Fibroblast of pulmonary artery (primary cell): ENCODE measurements at regions not wholly inside any gene's neighbourhood (a gene's known extent, or its start where the extent isn't known, plus 50 kb on each side); places are given as distances from the start of the nearest gene placed in this dataset.

Experiments
- DNase-seq: peaks from one replicate; pipeline ENCODE4 v3.0.0-alpha.2; 2010; ENCODE audit warnings: low read depth
- H3K4me3 ChIP-seq: replicated peaks from 2 replicates; pipeline ENCODE4 v1.5.1; 2011; ENCODE audit warnings: low read depth, mild to moderate bottlenecking, control low read depth, low read length, moderate library complexity
- TF ChIP-seq, protein P1 (sequence below): IDR thresholded peaks from 2 replicates; pipeline ENCODE4 v1.5.1; 2011; ENCODE audit warnings: mild to moderate bottlenecking, control low read depth, low read length, inconsistent platforms; ENCODE audit errors: missing control alignments

DNA sequence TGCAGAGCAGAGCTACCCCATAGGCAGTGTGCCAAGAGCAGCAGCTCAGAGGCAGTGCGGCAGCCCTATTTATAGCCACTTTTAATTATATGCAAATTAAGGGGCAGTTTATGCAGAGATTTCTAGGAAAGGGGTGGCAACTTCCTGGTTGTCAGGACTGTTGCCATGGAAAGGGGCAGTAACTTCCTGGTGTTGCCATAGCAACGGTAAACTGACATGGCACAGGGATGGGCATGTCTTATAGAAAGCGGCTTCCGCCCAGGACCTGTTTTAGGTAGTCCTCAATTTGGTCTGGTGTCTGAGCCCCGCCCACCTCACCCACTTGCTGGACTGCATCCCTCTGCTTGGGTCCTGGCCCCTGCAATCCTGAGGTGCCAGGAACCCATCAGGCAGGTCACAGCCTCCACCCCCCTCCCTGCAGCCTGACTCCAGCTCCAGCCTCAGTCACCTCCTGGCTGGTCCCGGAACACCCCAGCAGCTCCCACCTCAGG is 115.8 kb downstream of the TMEM130 start:
- no peak for DNase-seq
- TF ChIP-seq, protein P1, sequence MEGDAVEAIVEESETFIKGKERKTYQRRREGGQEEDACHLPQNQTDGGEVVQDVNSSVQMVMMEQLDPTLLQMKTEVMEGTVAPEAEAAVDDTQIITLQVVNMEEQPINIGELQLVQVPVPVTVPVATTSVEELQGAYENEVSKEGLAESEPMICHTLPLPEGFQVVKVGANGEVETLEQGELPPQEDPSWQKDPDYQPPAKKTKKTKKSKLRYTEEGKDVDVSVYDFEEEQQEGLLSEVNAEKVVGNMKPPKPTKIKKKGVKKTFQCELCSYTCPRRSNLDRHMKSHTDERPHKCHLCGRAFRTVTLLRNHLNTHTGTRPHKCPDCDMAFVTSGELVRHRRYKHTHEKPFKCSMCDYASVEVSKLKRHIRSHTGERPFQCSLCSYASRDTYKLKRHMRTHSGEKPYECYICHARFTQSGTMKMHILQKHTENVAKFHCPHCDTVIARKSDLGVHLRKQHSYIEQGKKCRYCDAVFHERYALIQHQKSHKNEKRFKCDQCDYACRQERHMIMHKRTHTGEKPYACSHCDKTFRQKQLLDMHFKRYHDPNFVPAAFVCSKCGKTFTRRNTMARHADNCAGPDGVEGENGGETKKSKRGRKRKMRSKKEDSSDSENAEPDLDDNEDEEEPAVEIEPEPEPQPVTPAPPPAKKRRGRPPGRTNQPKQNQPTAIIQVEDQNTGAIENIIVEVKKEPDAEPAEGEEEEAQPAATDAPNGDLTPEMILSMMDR: no peak
- H3K4me3 ChIP-seq: no peak overlapping the region

DNA sequence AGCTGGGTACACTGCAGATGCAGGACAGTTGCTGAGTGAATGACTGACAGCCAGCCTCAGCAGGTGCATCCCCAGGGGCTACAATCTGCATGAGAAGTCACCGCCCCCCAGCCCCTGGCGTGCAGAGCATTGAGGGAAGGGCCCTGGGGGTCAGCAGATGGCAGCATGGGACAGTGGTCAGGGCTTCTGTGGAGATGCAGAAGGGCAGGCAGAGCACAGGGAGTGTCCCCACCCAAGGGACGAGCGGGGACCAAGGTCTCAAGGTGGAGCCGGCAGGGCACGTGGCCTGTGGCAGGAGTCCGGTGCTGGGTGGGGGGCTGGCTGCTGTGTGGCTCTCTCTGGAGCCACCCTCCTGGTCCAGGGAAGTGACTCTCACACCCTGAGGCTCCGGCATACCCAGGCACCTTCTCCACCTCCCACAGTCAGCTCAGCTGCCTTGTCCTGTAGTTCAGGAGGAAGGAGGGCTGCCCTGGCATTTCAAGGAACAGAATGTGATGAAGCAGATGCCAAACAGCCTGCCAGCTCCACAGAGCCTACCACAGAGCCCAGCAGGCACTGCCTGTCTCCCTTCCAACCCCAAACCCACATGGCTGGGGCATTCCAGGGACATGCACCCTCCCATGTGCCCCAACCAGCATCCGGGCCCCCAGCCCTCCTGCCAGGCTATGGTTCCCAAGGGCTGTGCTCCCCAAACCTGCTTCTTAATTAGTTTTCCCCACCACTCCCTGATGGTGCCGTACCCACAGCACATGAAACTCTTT is 114.5 kb downstream of the TMEM130 start:
- TF ChIP-seq, protein P1: no peak
- H3K4me3 ChIP-seq: no peak overlapping the region
- DNase-seq: no peak

- H3K4me3 ChIP-seq: no peak overlapping the region
- DNase-seq: no peak
- TF ChIP-seq, protein P1: no peak
Observed at GRCh38 chr7:98758157-98758556, 111.7 kb downstream of the TMEM130 start.

DNA sequence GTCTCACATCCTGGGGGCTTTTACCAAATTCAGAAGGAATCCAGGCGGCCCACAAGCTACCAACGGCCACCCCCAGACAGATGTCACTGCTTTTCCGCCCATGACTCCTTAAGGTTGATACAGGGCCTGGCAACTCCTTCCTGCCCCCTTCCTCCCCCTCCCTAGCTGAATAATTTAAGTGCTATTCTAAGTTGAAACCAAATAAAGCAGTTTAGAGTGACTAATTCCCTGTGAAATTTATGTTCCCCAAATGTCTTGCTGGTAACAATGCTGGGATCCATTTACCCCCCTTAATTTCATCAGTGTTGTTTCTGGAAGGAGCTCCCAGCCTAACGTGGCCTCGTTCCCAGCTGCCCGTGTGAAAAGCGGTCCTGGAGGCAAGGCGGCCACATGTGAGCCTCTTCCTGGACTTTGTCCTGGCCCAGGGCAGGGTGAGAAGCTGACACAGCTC is 109.6 kb downstream of the TMEM130 start:
- TF ChIP-seq, protein P1: no peak
- H3K4me3 ChIP-seq: no peak overlapping the region
- DNase-seq: no peak

- H3K4me3 ChIP-seq: no peak overlapping the region
- TF ChIP-seq, protein P1: no peak
- no peak for DNase-seq
Observed at GRCh38 chr7:98761225-98761624, 108.6 kb downstream of the TMEM130 start.

DNA sequence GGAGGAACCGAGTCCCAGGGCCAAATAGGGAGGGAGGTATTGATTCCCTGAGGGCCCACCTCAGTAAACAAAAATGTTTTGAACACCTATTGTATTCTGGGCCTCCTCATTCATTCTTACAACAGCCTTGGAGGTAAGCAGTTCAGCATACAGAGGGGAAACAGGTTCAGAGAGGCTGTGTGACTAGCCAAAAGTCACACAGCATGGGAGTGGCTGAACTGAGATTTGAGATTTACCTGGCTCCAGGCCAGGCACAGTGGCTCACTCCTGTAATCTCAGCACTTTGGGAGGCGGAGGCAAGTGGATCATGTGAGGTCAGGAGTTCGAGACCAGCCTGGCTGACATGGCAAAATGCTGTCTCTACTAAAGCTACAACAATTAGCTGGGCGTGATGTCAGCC is 107.2 kb downstream of the TMEM130 start:
- TF ChIP-seq, protein P1: no peak
- no peak for DNase-seq
- no peak overlapping the region for H3K4me3 ChIP-seq

DNA sequence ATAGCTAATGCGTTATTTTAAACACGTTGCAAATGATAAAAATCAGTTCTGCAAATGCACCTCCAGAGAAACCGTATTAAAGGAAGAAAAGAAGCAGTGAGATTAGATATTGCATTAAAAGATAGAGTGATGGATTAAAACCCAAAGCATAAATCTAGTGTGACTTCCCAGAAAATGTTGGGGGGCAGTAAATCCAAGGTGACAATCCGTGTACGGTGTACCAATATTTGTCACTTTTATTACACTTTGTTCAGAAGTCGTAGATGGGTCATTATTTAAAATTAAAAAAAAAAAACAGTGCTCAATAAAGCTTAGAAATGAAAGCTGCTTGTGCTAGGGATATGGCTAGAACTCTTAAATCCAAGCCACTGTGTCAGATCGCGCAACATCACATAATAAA is 106.4 kb downstream of the TMEM130 start:
- H3K4me3 ChIP-seq: no peak overlapping the region
- TF ChIP-seq, protein P1: no peak
- DNase-seq: no peak
